Stimulated activated CD4-positive, alpha-beta T cell treated with anti-CD3 and anti-CD28 coated beads, Interleukin-15, amount 100 ng/mL, for 24 hours (primary cell): ENCODE measurements at regions not wholly inside any gene's neighbourhood (a gene's known extent, or its start where the extent isn't known, plus 50 kb on each side); places are given as distances from the start of the nearest gene placed in this dataset.

ENCODE experiments used
- DNase-seq: peaks from one replicate; pipeline ENCODE4 v3.0.0-alpha.2; 2020

DNA sequence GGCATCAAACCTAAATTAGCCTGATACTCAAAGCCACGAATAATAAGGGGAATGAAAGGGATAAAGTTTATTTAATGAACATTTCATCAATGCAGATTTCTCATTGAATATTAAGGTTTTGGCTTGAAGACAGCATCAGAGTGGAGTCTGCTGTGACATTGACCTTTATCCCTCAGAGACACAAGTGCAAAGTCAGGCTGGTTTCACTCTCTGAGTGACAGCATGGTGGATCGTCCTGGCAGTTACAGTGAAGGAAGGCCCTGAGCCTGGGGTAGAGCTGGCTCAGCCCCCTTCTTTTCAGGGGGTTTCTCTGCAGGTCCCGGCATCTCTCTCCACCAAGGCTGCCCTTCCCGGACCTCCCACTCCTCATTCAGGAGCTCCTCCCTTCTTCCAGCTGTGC lies 503.1 kb downstream of the PREX1 start:
- DNase-seq = no peak

DNA sequence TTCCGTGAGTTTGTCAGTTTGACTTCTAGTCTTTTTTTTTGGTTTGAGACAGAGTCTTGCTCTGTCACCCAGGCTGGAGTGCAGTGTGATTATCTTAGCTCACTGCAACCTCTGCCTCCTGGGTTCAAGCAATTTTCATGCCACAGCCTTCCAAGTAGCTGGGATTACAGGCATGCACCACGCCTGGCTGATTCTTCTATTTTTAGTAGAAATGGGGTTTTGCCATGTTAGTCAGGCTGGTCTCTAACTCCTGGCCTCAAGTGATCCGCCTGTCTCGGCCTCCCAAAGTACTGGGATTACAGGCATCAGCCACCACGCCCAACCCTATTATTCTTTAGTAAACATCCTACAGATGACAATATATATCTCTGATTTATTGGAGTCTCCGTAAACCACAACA lies 506.5 kb downstream of the PREX1 start:
- no peak for DNase-seq

DNA sequence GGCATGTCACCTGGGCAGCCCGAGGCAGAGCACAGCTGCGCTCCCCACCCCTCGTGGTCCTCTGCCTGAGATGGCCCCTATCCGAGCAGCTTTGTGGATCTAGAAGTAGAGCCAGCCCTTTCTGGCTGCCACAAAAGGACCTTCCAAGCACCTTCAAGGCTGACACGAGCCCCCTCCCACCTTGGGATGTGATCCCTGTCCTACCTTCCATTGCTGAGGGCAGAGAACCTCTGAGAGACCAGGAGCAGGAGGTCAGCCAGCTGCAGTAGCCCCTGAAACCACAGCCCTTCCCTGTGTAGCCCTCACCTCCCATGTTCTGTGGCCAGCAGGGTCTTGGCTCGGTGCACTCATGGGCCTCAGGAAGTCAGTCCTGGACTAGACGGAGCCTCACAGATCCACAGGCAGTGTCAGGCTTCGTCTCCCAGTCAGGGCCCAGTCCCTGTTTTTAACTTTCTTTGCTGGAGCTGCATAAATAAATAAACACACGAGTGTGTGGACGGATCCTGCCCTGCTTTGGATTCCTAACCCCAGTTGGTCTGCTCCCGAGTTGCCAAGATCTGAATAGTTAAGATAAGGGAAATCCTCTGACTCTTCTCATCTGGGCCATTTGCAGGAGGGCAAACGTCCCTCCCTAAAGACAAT lies 507.7 kb downstream of the PREX1 start:
- DNase-seq = no peak

DNA sequence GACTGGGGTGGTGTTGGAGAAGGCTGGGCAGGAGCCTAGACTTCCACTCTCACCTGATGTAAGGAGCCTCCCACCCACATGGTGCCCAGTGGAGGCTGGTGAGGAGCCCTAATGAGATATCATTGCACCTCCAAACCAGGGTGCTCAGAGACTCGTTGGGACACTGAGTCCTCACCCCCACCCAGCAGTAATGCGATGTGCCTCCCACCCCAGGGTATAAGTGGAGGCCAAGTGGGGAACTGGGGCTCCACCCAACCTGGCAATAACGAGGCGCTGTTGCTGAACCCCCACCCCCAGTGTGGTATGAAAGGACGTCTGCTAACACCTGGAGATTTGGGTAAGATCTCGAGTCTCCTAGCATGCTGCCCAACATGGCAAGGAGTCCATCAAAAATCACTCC lies 510.2 kb downstream of the PREX1 start:
- DNase-seq = no peak

DNA sequence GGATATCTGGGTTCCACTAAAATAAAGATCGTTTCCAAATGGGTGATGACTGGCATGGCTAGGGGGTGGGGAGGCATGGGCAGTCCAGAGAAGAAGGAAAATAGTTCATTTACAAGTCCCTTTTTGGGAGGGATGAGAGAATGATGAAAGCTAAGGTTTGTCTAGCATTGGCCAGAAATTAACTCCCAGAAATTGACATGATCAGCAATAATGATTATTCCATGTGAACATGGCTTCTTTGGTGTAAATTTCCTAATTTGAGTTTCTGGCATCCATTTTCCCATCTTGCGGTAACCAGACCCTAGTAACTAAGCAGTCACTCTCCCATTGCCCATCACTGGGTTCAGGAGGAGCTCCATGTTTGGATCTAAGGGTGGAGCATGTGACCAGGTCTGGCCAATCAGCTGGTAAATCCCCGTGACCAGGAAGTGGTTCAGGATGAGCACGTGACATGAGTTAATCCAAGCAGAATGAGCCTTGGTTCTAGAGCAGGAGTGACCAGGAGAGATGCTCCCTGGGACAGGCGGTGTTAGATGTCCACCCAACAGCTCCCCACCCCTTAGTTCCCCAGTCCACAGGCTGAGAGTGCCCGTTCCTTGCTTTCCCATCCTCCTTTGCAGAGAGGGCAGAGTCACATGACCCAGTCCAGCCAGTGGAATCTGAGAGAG lies 512.7 kb downstream of the PREX1 start:
- DNase-seq = no peak

DNA sequence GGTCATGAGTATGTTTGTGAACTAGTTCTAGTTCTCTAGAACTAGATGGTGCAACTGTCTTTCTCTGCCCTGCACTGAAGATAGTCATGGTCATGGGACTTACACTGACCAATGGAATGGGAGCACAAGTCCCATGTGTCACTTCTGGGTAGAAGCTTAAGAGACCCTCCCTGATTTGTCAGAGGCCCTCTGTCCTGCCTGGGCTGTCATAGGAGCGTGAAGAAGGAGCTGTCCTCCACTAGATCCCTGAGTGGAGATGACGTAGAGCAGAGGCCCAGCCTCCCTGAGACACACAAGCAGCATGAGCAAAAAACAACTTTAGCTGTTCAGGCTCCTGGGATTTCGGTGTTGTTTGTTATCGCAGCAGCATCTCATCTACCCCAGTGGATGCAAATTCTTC lies 514.5 kb downstream of the PREX1 start:
- no peak for DNase-seq

DNA sequence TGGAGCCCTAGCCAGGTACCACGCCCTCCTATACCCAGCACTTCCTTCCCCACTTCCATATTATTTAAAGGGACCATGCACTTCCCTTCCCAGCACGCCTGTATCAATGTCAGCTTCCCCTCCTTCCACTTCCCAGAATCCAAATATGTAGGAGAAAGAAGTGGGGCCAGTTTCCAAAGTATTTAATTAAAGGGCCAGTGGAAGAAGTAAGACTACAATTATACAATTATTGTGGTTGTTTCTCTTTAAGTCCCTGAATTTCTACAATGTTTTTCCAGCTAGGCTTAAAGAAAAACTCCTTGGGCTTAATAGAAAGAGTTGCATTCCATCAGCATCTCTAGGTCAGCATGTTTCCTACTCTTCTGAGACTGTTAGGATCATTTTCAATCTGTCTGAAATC lies 515.8 kb downstream of the PREX1 start:
- DNase-seq = no peak

DNA sequence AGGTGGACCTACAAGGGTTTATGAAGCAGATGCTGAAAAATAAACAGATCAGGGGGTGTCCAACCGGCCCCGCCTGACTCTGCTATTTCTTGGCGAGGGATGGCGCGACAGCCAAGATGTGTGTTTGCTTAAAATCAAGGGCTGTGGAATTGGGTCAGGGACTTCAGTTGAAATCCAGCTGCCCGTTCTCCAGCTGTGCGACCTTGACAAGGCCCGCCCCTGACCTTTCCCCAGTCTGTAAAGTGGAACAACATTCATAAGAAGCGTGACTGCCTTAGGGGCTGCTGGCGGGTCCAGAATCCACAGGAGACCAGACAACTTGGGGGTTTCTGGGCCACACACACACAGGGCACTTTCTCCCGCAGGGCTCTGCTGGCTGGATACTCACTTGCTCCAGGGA lies 517.5 kb downstream of the PREX1 start:
- DNase-seq = no peak

DNA sequence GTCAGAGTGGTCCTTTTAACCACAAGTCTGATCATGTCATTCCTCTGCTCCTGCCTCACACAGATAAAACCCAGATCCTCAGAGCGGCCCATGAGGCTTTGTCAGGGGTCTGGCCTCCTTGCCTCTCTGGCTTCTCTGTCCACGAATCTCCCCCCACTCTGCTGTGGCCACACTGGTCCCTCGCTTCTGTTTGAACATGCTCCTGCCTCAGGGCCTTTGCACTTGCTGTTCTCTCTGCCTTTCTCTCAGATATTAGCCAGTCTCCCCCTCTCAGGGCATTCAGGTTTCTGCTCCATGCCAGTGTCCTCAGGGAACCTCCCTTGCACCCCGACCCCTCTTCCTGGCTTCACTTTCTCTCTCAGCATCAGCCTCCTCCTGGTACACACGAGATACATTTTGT lies 518.5 kb downstream of the PREX1 start:
- DNase-seq = no peak

DNA sequence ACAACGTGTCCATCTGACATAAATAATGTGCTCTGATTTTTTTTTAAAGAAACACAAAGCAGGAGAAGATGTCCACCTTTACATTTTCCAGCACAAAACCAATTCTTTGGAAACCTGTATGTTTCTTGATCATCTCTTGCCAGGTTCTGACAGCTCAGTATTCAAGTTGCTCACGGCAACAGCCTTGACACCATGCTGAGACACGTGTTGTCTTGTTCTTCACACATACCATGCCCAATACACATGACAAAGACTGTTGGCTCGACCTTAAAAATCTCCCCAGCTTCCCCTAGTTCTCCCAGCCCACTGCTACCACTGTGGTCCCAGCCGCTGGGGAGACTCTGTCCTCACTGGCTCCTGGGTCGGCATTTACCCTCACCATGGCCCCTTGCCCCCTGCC lies 518.9 kb downstream of the PREX1 start:
- DNase-seq = no peak

DNA sequence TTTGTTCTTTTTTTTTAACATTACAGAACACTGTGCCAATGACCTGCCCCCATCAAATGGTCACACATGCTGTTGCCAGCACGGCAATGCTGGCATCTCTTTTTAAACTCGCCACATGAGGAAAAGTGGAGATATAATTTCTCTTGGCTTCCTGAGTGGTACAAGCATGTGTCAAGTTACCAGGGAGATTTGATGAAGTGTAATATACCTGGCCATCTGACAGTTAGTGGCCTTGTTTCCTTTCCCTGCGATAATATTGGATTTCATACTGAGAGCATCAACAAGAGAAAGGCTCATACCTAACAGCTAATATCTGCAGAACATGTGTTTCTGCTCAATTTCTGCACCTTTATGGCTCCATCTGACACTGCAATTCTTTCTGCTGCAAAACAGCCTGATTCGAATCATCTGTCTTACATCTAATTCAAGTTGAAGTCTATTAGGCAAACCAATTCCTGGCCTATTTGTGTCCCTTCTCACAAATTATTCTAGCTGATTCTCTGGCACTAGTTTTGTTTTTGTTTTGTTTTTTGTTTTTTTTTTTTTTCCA lies 519.5 kb downstream of the PREX1 start:
- DNase-seq = no peak

DNA sequence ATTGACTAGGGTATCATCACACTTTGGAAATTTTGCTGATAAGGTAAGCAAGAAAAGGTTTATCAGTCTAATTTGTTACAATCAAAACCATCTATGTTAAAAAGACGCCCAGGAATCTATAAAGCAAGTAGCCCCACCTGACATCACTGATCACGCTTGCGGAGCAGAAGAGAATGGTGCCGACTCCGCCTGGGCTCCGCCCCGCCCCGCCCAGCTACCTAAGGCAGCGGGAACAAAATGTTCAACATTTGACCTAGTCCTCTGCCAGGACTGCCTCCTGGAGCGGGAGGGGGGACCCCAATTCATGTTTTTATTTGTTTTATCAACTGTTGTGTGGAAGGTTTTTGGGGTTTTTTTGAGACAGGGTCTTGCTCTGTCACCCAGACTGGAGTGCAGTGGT lies 520.5 kb downstream of the PREX1 start:
- DNase-seq = no peak

DNA sequence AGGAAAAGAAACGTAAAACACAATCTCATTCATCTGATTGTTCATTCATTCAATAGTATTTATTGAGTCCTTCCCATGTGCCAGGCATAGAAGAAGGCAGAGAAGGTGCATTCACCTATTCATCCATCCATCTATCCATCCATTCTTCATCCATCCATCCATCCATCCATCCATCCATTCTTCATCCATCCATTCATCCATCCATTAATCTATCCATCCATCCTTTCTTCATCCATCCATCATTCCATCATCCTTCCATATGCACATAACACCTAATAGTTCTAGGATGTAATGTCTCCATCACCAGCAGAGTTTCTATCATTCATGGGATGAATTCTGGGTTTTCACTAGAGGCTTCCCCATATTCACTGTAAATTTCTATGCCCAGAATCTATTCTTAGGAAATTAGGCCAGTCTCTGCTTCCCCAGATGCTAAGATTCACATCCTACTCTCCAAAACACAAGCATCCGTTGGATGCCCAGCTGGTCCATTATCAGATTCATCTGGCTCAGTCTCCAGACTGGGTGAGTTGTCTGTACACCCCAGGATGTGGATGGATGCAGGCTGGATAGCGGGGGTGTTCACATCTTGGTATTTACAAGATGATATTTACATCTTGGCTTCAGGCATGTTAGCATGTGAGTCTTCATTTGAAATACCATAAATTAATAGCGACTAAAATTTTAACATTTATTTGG lies 517.7 kb upstream of the SULF2 start:
- DNase-seq = no peak

DNA sequence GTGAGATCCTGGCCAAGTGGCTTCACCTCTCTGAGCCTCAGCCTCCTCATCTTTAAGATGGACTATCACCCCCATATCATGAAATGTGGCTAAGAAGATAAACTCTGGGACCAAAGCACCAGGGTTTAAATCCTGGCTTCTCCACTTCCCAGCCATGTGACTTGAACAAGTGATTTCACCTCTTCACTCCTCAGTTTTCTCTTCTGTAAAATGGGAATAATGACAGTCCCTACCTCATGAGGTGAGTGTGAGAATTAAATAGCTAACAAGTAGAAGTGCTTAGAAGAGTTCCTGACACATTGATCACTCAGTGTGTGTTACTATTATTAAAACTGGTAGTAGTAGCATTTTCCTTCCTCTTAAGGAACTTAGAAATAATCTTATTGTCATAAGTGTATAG lies 516.9 kb upstream of the SULF2 start:
- no peak for DNase-seq

DNA sequence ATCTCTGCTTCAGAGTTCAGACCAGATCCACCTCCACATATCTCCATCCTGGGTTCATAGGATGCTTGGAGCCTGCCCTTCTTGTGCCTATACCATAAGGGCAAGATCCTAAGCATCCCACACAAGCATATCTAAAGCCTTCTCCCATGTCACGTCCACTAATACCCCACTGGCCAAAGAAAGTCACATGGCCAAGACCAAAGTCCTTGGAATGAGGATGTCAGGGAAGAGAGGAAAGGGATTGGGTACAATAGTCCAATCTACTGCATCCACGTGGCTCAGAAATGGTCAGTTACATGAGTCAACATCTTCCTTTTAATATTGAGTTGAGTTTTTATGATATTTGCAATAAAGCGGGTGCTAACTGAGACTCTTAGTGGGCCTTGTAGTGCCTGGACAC lies 515.9 kb upstream of the SULF2 start:
- no peak for DNase-seq

DNA sequence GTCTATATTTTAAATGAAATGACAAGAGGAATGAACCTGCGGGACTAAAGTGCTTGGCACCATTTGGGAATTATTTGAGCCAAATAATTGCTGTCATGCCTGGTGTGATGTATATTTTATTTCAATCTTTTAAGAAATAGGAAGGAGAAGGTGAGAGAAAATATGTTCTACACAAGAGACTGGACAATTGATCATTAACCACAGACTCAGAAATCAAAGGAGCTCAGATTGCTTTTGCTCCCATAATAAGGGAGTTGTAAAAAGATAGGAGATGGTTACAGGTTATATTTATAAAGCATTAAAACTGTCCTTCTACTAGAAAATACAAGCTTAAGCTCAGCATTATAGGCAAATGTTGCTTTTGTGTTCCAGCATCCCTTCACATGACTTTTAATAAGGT lies 515.2 kb upstream of the SULF2 start:
- DNase-seq = no peak

DNA sequence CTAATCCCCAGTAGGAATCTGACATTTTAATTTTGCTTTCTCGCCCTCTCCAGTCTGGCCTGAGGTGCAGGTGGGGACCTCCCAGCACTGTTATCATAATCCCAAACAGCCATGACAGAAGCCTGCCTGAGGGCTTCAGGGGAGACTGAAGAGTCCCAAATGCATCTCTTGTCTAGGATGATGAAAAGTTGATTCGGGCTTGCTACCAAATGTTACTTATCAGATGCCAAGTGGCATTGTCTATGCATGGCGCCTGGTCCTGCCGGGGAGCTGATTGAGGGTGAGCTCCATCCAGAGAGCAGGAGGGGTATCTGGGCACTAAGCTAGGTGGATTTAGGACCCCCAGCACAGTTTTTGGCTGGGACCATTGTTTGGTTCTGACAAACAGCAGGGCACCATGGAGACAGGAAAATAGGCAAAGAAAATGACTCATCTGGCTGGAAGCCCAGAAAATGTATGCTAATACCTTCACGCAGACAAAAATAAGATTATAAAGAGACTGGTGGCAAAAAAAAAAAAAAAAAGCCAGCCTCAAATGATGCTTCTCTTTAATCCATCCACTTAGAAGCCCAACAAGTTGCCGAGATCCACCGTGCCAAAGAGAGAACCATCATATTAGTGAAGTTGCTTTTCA lies 513.7 kb upstream of the SULF2 start:
- no peak for DNase-seq

DNA sequence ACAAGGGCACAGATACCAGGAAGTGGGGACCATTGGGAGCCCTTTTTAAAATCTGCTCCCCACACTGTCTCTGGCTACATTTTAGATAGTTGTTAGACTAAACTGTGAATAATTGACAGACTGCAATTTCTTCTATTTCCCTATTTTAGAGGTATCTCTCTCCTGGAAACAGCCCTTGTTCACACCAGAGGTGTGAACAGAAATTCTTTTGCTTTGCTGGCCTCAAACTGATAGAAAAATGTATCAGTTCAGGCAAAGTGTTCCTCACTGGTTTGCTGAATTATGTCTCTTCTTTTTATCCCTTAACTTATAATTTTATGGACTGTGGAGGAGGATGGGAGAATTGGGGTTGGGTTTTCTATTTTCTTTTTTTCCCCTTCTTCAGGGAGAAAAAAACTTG lies 513.2 kb upstream of the SULF2 start:
- DNase-seq = no peak

DNA sequence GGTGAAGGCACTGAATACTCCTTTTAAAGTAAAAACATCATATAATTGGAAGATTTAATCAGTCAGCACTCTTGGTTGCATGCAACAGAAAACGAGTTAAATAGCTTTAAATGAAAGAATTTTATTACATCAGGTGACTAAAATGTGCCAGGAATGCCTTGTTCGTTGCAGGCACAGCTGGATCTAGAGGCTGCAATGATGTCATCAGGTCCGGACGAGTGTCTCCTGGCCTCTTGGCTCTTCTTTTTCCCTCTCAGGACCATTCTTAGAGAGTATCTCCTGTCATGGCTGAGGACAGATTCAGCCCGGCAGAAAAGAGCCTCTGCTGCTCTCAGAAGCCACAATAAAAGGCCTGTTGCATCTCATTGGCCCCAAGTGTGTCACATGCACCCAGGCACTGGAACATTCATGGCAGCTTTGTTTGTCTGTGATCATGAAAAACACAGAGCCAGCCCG lies 510.7 kb upstream of the SULF2 start:
- DNase-seq = no peak

DNA sequence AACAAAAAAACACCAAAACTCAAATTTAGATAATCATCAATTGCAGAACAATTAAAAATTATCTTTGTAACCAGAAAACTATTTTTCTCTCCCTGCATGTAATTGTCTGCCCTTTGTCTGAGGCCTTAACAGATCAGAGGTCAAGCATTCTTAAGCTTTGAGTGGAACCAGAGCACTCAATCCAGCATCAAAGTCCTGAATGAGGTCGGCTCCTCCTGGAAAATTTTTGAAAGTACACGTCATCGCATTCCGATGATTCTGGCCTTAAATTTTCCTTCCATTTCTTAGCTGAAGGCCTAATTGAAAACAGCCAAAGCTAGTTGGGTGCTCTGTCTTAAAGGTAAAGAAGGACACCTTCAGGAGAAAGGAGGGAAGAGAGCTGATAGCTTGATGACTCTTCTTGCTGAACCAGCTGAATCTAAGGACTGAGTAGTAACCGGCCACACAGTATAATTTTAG lies 510.2 kb upstream of the SULF2 start:
- DNase-seq = no peak

DNA sequence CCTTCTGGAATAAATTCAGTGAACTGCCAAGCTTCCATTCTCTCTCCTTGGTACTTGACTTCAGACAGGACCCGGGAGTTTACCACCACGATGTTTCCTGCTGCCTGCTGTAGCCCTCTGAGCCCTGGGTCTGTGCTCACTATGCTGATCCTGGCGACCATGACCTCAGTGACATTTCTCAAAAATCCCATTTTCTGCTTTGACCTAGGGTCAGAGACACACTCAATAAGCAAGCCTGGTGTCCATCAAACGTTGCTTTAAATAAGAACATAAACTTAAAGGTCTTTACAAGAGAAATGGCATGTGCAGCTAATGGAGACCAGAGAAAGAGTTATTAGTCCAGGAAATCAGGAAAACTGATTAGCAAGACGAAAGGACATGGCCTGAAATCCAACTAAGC lies 509.7 kb upstream of the SULF2 start:
- DNase-seq = no peak

DNA sequence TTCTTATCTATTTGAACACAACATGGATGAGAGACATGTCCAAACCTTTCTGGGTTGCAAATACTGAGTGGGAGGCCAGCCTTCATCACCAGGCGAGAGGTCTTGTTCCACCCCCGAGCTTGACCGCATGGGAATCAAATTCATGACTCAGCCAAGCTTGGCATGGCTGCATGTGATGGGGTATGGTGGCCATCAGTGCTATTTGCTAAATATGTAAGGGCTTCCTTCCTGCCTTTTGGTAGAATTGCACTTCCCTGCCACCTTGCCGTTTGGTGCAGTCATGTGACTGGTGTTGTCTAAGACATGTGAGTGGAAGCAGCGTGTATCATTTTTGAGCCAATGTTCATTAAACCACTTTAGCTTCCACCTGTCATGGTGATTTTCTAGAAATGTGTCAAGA lies 508.9 kb upstream of the SULF2 start:
- no peak for DNase-seq

DNA sequence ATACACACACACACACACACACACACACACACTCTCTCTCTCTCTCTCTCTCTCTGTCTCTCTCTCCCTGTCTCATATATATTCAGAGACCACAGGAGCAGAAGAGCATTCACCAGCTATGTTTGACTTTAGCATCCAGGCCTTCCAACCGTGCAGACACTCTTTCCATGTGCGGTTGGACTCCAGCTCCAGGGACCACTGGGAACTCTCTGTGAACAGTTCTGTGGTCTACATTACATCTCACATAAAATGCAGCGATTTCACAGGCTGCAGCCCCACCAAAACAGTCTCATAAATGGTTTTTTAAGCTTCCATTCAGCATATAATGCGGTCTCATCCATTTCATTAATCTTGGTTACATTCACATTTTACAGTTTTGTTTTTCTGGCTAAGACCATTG lies 508.4 kb upstream of the SULF2 start:
- no peak for DNase-seq

DNA sequence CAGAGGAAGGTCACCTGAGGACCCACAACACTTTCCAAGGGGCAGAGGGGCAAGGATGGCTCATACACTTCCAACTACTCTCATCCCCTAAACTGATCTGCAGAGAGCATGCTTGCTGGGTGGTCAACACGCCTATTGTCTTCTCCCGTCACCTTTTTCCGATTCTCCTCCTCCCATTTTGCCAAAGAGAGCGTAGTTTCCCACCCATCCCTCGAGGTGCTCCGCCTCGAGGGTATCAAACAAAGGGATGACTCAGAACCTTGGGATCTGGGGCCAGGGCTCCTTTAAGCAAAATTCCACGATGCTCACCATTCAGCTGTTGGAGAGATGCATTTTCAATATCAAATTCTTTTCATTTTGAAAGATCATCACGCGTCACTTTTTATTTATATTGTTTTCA lies 507.5 kb upstream of the SULF2 start:
- no peak for DNase-seq
